Neural progenitor cell (in vitro differentiated cells): ENCODE measurements at regions not wholly inside any gene's neighbourhood (a gene's known extent, or its start where the extent isn't known, plus 50 kb on each side); places are given as distances from the start of the nearest gene placed in this dataset.

Experiments
- CTCF ChIP-seq: fragments of 200-600 bp; sonication (generic); IDR thresholded peaks from 2 replicates; pipeline ENCODE4 v1.5.1; 2017; ENCODE audit warnings: antibody characterized with exemption, mild to moderate bottlenecking
- EZH2 ChIP-seq: fragments of 200-600 bp; sonication (generic); IDR thresholded peaks from 2 replicates; pipeline ENCODE4 v1.6.1; 2017; ENCODE audit warnings: antibody characterized with exemption, mild to moderate bottlenecking, moderate library complexity

- TF ChIP-seq CTCF (no peak), EZH2 (no peak)
Observed at GRCh38 chr13:104297075-104297474, 1230.9 kb upstream of the SLC10A2 start.
